AG09309 (cell line): ENCODE measurements at regions not wholly inside any gene's neighbourhood (a gene's known extent, or its start where the extent isn't known, plus 50 kb on each side); places are given as distances from the start of the nearest gene placed in this dataset.

Experiments
- DNase-seq: peaks from one replicate; pipeline ENCODE4 v3.0.0-alpha.2; 2010; ENCODE audit warnings: low read depth
- H3K4me3 ChIP-seq: 2 replicates; pipeline ENCODE4 v1.5.1; 2011; ENCODE audit warnings: mild to moderate bottlenecking, low read depth, low read length, moderate library complexity; ENCODE audit not compliant: control insufficient read depth
- CTCF ChIP-seq: IDR thresholded peaks from 2 replicates; pipeline ENCODE4 v1.5.1; 2011; ENCODE audit warnings: mild to moderate bottlenecking, low read depth, low read length, inconsistent platforms; ENCODE audit not compliant: insufficient read depth, control insufficient read depth; ENCODE audit errors: missing control alignments

GRCh38 chr2:234725528-234726264, 226.1 kb upstream of the SH3BP4 start:
- no peak for DNase-seq
- no peak for TF ChIP-seq CTCF
- no peak overlapping the region for H3K4me3 ChIP-seq

- no peak for DNase-seq
- TF ChIP-seq CTCF: no peak
- H3K4me3 ChIP-seq: no peak overlapping the region
These were observed 227.0 kb upstream of the SH3BP4 start for GRCh38 chr2:234724850-234725249.

GRCh38 chr2:234723400-234723799, 226.5 kb upstream of the ARL4C start:
- TF ChIP-seq CTCF: no peak
- no peak overlapping the region for H3K4me3 ChIP-seq
- no peak for DNase-seq

- H3K4me3 ChIP-seq: no peak overlapping the region
- no peak for TF ChIP-seq CTCF
- no peak for DNase-seq
These were observed 225.3 kb upstream of the ARL4C start for GRCh38 chr2:234722176-234722575.

- H3K4me3 ChIP-seq: no peak overlapping the region
- no peak for TF ChIP-seq CTCF
- DNase-seq: no peak
These were observed 222.3 kb upstream of the ARL4C start for GRCh38 chr2:234719116-234719716.

- TF ChIP-seq CTCF: no peak
- DNase-seq: no peak
- no peak overlapping the region for H3K4me3 ChIP-seq
These were observed 219.4 kb upstream of the ARL4C start for GRCh38 chr2:234716271-234716670.
